ENCODE measurements at regions not wholly inside any gene's neighbourhood (a gene's known extent, or its start where the extent isn't known, plus 50 kb on each side); places are given as distances from the start of the nearest gene placed in this dataset.

DNA sequence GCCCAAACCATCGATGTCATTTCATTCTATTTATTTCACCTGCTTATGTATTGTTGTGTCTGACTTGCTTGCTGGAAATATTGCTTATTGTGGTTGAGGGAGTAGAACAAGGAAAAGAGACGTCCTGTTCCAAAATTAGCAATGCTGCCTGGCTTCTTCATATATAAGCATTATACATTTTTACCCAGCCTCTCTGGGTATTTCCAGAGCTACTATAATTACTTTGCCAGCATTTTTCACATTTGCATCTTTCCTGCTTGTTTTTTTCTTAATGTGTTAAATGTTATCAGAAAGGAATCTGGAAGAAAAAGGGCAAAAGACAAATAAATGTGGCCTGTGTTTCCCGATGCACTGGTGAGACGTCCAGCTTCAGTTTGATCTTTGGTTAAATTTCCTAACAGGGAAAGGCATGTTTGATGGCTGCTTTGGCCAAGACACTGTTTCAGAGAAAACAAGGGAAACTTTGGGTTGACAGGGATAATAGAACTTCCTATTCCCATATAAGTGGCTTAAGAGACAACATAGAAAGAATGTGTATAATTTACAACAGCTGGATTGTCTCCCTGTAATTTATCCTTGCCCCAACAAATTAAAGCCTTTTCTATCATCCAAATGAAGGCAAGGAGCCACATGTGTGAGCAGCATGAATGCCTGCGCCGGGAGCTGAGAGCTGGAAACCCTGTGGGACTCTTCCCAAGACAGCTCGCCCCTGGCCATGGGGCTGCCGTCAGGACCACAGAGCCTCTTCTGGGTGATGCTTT is 671.1 kb upstream of the CELF2 start:
- DNase-seq (ENCODE audit: low read depth, low spot score): no peak

DNA sequence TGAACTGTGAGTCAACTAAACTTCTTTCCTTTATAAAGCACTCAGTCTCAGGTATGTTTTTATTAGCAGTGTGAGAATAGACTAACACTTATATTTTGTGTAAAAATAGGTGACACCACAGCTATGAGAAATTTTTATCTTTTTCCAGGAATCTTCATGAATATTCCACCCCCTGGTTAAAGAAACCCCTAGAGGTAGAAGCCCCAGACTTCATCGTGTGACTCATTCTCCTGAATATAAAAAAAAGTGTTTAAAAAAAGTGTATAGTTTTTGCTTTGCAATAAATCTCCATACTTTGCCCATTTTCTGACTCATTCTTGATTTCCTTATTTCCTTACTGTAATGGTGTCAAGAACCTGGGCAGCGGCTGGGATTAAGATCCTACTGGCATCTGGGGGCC is 667.6 kb upstream of the CELF2 start:
- no peak for DNase-seq (ENCODE audit: low read depth, low spot score)

DNA sequence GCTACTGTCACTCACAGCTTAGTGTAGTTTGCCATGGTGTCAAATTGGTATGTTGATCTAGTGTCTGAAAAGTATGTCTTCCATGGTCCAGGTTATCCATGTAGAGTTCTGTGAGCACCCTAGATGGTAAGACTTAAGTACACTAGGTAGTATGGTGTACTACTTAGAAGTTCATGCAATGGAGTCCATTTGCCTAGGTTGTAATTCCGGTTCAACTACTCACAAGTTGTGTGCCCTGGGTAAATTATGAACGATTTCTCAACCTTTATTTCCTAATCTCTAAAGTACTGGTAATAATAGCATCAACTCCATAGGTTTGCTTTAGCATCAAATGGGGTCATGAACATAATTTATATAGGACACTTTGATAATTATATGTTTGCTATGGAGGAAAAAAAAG is 666.2 kb upstream of the CELF2 start:
- no peak for DNase-seq (ENCODE audit: low read depth, low spot score)

DNA sequence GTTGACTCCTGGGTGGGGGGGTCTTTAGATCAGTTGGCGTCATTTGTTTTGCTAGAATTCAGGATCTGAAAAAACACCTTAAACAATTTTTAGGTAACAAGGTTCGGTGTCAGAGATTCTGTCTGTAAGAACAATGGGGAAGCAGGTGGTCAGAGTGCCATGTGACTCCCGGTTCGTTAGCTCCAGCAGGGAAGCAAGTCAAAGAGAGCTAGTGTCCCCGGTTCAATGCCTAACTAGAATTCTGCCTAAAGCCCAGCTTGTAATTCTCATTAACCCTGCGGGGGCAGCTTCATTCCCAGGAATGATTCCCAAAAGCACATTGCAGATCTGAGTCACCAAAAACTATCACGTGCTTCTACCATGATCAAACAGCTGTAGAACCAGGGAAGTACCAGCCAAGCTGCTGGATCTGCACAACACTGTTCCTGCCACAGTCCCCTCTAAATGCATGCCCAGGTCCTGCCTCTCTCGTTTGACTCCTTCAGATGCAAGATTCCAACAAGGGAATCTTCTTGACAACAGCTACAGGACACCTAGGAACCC is 664.3 kb upstream of the CELF2 start:
- DNase-seq (ENCODE audit: low read depth, low spot score): peak; percentile 6

DNA sequence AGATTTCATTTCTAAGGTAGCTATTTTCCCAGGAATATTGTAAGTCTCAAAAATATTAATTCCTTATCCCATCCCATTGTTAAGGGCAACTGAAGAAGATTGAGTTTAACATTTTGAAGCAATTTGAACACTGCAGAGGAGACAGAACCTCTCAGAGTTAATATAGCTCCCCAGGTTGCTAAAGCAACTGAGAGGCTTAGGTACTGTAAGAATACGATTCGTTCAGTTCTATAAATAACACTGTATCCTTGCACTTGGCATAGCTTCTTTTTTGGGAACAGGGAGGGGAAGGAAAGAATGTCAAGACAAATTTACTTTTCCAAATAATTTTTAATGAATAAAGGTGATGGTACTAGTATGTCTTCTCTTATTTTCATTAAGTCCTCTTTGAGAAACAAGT is 658.4 kb upstream of the CELF2 start:
- no peak for DNase-seq (ENCODE audit: low read depth, low spot score)

DNA sequence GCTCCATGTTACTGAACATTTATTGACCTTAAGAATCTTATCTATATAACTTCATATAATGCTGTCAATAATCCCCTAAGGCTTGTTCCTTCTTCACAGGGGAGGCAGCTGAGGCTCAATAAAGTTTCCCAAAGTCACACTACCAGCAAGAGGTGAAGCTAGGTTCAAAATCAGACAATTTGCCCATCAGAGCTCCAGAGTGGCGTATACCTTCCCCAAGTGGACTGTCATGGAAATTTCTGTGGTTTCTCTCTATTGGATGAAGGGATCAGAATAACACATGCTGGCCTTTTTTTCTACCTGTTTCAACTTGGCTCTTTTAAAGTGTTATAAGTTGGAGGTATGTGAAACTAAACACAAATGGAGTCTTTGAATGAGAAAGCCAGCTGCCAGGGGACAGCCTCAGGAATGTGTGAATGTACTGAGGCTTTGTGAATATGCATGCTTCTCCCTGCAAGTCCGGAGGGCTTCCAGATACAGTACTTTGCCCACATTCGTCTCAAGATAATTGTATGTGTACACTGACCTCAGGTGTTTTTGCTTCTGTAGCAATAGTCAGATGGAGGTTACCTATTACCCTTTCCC is 656.3 kb upstream of the CELF2 start:
- DNase-seq (ENCODE audit: low read depth, low spot score): peak; percentile 75

DNA sequence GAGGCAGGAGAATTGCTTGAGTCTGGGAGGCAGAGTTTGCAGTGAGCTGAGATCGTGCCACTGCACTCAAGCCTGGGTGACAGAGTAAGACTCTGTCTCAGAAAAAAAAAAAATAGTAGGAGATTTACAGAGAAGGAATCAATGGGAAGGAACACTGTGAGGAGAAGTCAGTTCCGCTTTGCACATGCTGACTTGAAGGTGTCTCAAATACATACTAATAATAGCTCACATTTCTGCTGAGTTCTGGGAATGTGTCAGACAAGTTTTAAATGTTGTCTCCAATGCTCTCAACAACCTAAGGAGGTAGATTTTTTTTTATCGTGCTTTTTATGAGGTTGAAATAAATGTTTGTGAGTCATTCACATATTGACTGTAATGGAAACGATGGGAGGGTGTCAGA is 654.9 kb upstream of the CELF2 start:
- DNase-seq (ENCODE audit: low read depth, low spot score): no peak

DNA sequence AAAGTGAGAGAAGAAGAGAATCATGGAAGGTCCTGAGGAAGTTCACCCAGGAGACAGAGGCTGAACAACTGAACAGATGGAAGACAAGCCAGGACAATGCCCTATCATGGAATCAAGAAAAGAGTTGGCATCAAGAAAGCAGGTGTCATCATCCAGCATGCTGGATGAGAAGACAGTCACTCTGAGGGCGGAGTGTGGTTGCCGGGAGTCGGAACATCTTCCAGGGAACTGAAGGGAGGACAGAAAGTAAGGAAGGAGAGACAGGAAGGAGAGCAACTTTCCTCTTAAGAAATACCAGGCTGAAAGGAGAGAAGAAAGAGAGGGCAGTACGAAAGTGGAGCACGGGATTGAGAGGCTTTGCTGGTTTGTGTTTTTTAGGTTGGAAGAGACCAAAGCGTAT is 654.5 kb upstream of the CELF2 start:
- no peak for DNase-seq (ENCODE audit: low read depth, low spot score)

DNA sequence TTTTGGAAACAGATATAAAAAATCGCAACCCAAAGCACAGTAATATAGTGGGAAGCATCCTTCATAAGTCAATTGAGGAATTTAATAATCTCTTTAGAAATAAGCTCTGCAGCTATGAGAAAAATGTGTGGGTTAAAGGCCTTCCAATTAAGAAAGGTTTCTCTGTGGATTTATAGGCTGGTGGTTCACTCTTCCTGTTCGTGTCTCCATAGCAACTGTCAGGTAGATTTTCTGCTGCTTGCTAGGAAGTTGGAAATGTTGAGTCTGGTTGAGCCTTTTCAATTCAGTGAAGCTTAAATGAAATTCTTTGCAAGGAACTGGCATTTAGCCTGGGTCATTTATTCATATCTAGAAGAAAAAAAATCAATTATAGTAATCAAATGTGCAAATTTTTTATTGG is 652.8 kb upstream of the CELF2 start:
- no peak for DNase-seq (ENCODE audit: low read depth, low spot score)

DNA sequence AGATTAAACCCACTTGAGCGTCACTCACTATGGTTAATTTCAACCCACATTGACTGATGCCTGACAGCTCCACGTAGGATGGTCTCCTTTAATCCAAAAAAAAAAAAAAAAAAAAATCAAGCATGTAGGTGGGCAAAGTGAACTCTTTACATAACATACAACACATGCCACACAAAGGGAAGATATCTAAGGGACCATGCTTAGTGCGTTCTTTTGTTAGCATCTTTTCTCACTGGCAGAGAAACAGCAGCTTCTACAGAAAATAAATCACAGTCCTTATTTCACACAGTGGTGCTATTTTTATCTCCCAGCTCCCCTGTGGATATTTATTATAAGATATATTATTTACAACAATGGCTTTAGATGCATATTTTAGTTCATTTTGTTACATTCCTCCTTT is 652.0 kb upstream of the CELF2 start:
- DNase-seq (ENCODE audit: low read depth, low spot score): no peak

DNA sequence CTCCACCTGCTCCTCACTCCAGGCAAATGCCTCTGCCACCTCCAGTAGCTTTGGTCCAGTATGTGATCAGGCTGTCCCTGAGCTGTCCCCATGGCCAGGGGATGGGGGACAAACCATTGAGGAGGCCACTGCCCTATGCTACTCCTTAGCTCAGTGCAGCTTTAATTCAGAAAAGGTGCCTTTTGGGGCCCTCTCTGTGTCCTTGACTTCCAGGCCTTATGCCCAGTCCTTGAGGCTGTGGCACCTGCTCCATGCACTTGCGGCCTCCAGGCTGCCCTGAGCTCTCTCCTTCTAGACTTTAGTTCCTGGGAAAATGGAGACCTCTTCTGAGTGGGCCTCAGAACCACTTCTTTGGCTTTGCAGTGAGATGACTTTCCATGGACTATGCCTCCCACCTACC is 650.8 kb upstream of the CELF2 start:
- no peak for DNase-seq (ENCODE audit: low read depth, low spot score)

DNA sequence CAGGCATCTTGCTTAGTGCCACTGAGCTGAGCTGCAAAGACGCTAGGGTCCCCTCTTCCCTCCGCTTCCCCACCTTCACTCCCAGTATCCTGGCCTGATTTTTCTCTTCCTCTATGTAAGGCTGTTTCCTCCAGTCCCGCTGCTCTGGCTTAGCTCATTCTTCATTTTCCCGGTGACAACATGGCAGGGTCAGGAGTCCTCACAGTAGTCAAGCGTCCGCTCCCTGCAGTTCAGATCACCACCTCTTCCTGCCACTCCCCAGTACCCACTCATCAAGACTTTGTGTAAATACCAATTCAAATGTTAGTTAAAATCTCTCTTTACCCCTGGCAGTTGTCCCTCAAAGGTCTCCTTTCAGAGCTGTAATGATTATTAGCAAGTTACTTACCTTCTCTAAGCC is 650.4 kb upstream of the CELF2 start:
- no peak for DNase-seq (ENCODE audit: low read depth, low spot score)

DNA sequence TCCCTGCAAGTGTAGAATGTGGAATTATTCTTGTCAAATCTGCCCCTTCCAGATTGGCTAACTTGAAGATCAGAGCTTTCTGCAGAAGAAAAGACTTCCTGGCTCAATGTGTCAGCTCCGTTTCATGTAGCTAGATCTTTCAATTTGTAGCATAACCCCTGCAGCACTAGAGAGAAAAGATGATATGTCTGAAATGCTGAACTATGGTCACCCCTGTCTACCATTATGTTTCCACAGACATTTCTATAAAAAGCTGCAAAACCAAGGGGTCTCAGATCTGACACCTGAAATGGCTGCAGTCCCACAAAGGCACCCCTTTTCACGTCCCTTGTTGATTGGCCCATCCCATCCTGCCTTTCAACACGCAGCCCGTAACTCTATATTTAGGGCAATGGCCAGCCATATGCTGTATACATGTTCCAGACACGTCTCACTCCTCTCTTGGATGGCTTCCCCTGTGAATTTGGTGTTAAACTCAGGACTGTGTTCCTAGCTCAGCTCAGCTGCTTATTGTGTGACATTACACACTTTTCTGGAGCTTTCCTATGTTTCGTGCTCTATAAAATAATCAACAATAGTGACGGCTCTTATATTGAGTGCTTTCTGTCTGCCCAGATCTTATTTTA is 648.6 kb upstream of the CELF2 start:
- DNase-seq (ENCODE audit: low read depth, low spot score): no peak

DNA sequence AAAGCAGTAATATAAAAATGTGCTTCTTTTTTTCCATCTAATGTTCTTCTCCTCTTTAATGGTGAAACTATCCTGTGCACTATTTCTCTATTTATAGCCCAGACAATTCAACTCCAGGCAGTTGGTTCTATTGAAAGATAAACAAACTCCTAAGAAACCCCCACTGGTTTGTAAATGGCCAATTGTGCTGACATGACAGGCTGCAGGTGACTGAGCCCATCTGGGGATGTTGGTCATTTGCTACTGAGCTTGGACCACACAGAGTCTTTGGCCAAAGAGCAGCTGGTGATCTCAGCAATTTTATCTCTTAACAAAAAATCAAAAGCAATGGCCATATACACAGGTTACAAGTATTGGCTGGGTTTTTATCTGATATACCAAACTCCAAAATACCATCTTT is 631.8 kb upstream of the CELF2 start:
- DNase-seq (ENCODE audit: low read depth, low spot score): no peak

DNA sequence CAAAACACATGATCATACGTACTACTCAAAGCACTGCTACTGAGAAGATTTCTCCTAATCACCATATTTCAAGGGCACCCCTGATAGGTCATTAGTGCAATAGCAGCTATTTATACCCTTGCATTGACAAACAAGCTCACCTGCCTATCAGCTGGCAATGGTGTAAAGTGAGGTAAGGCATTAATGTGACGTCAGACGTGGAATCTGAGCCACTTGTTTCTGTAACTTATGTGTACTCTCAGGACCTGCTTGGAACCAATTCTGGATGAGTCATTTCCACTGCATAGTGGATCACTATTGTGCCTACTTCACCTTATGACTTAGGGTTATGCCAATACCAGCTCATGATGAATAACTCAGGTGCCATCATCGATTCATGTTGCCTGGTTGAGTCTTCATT is 628.5 kb upstream of the CELF2 start:
- no peak for DNase-seq (ENCODE audit: low read depth, low spot score)

DNA sequence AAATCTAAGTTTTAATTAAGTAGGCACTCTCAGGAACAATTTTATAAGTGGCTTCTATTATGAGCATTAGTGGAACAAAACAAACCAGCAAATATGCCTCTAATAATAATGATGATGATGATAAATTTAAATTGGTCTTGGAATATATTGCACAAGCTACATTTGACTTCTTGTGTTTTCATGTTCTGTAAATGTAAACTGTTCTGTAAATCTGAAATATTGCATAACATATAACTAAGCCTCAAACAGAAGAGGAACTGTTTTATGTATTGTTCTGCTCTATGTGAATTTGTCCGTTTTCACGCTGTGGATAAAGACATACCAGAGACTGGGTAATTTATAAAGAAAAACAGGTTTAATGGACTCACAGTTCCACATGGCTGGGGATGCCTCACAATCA is 625.2 kb upstream of the CELF2 start:
- no peak for DNase-seq (ENCODE audit: low read depth, low spot score)

DNA sequence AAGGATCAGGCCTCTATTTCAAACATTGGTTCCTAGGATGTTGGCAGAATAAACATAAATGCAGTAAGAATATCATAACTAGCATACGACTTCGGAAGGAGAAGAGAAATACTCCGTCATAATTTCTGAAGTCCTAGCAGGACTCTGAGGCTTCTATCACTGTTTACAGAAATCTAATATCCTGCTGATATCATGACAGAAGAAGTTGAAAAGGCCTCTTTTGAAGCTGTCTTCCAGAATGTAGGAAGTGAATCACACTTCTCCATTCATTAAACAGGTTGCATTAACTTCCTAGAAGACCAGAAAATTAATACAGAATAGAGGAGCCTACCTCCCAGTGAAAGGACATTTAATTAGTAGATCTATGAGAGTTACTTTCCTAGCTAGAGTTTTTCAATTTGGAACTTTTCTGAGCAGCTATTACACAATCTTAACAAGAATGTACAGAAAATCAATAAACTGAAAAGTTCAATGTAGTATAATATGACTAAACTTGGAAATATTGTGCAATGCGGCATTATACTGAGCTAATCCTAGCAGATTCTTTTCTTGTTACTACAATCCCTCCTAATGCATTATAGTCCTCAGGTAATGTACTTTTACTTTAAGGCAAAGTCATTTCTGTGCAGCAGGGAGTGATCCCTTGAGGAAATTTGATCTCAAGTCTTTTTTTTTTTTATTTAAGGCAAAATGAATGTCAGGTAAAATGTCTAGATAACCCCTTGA is 622.6 kb upstream of the CELF2 start:
- DNase-seq (ENCODE audit: low read depth, low spot score): no peak

DNA sequence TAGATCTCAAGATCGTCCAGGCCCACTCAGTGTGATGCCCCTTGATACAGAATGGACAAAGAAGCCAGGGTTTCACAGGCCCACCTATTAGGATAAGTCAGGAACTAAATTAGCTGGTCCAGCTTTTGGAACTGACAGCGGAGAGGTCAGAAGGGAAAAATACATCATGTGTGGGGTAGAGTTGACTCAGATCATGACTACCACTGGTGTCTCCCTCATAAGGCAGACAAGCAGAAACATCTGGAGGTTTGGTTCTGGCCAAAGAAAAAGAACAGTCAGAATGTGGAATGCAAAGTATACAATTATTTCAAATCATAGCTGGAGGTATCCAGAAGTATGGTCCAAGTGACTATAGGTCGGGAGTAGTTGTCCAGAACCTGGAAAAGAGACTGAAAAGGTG is 621.1 kb upstream of the CELF2 start:
- no peak for DNase-seq (ENCODE audit: low read depth, low spot score)

DNA sequence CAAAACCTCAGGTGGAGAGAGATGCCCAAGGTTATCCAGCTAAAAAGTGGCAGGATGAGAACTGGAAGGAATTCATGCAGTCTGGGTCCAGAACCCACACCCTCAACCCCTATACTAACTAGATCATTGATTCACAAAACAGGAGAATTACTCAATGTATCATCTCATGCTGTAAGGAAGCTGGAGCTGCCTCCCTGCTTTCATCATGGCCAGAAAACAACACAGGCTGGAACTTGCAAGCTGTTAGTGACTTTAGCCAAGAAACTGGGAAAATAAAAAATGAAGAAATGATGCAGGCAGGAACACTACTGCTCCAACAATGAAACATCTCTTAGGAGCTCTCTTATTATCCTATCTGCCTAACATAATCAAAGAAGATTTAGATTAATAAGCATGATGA is 619.8 kb upstream of the CELF2 start:
- no peak for DNase-seq (ENCODE audit: low read depth, low spot score)

DNA sequence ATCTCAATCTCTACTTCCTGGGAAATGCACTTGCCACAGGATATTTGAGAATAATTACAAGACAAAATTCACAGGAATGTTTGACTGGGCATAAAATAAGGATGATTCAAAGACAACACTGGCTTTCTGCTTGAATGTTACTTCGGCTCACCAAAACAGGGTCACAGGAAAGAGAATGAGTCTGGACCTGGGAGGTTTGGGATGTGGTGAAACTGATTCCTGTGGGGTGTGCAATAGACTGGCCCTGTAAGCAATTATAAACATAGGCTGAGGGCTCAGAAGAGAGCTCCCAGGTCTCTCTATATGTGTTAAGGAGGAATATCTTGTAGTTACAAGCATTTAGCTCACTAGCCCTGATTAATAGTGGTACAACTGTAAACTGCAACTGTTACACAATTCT is 613.9 kb upstream of the CELF2 start:
- DNase-seq (ENCODE audit: low read depth, low spot score): no peak

DNA sequence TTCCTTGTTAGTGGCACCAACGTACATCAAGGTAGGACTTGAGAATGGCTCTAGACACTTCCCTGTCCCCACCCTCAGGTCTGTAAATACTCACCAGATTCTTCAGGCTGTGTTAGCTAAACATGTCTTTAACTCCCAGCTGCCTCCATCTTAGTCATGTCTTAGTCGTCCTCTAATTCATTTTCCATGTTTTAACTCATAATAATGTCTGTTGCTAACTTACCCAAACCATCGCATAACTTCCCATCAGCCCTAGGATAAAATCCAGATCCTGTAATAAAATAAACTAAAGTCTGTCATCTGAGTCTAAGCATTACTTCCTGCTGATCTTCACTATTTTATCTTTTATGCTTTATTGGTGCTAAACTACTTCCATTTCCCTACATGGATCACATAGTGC is 600.0 kb upstream of the CELF2 start:
- no peak for DNase-seq (ENCODE audit: low read depth, low spot score)

DNA sequence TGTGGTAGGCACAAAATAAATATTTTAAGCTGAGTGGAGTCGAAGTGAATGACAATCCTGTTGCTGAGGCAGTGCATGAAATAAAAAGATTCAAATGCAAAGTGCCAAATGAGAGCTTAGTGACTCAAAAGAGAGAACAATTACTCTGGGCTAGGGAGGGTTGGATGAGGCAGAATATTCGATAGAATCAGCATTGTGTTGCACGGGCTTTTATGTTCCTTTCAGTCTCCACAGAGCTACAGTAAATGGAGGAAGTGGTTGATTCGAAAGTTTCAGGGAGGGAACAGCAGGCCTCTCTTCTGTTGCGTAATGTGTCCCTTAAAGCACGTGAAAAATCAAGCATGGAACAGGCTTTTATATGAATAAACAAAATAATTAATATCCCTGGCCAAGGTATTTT is 599.3 kb upstream of the CELF2 start:
- DNase-seq (ENCODE audit: low read depth, low spot score): no peak
